ENCODE measurements at regions not wholly inside any gene's neighbourhood (a gene's known extent, or its start where the extent isn't known, plus 50 kb on each side); places are given as distances from the start of the nearest gene placed in this dataset.

DNA sequence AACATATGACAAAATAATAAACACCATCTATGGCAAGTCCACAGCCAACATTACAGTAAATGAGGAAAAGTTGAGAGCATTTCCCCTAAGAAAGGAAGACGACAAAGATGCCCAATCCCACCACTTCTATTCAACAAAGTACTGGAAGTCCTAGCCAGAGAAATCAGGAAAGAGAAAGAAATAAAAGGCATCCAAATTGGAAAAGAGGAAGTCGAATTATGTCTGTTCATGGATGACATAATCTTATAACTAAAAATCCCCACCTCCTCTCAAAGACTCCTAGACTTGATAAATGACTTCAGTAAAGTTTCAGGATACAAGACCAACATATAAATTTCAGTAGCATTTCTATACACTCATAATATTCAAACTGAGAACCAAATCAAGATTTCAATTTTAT, 288.5 kb upstream of the POT1 start:
- Histone ChIP-seq H3K27ac (ENCODE audit: low read depth, low read length) (no peak overlapping the region), H3K79me2 (ENCODE audit: insufficient read depth, low read length) (no peaks in the 10 kb centered on the region), H3K4me2 (ENCODE audit: low read length) (no peak overlapping the region), H3K9ac (ENCODE audit: low read length) (no peak overlapping the region), H3K9me3 (ENCODE audit: insufficient read depth, low read depth, low read length) (no peaks in the 10 kb centered on the region), H3K36me3 (ENCODE audit: insufficient read depth, low read length) (no peaks in the 10 kb centered on the region), H3K27me3 (ENCODE audit: insufficient read depth, low read length) (no peaks in the 10 kb centered on the region), H3K4me1 (ENCODE audit: insufficient read depth, low read length) (no peaks in the 10 kb centered on the region), H3K4me3 (ENCODE audit: insufficient read depth, low read depth, low read length) (no peak overlapping the region), H4K20me1 (ENCODE audit: insufficient read depth, low read length) (no peaks in the 10 kb centered on the region), H2AFZ (ENCODE audit: low read depth, low read length) (no peak overlapping the region)
- no peak for TF ChIP-seq EZH2 (IDR thresholded peaks at IDR 0.05; ENCODE audit: insufficient read depth, low read length)
- TF ChIP-seq, protein P1, sequence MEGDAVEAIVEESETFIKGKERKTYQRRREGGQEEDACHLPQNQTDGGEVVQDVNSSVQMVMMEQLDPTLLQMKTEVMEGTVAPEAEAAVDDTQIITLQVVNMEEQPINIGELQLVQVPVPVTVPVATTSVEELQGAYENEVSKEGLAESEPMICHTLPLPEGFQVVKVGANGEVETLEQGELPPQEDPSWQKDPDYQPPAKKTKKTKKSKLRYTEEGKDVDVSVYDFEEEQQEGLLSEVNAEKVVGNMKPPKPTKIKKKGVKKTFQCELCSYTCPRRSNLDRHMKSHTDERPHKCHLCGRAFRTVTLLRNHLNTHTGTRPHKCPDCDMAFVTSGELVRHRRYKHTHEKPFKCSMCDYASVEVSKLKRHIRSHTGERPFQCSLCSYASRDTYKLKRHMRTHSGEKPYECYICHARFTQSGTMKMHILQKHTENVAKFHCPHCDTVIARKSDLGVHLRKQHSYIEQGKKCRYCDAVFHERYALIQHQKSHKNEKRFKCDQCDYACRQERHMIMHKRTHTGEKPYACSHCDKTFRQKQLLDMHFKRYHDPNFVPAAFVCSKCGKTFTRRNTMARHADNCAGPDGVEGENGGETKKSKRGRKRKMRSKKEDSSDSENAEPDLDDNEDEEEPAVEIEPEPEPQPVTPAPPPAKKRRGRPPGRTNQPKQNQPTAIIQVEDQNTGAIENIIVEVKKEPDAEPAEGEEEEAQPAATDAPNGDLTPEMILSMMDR (IDR thresholded peaks at IDR 0.05; ENCODE audit: insufficient read depth, low read depth, low read length): no peak
- no peaks in the 10 kb centered on the region for H3K36me3 Mint-ChIP-seq (ENCODE audit: low read depth, unreplicated experiment)
- H3K9me3 Mint-ChIP-seq (ENCODE audit: unreplicated experiment): no peaks in the 10 kb centered on the region
- no peak for DNase-seq (ENCODE audit: low read depth)
- H3K27me3 Mint-ChIP-seq (ENCODE audit: low read depth, unreplicated experiment): no peaks in the 10 kb centered on the region
- no peak overlapping the region for H3K4me3 Mint-ChIP-seq (ENCODE audit: unreplicated experiment)
- no peak overlapping the region for H3K27ac Mint-ChIP-seq (ENCODE audit: unreplicated experiment)
- FAIRE-seq: no peak
- H3K4me1 Mint-ChIP-seq (ENCODE audit: low read depth, unreplicated experiment): no peaks in the 10 kb centered on the region

DNA sequence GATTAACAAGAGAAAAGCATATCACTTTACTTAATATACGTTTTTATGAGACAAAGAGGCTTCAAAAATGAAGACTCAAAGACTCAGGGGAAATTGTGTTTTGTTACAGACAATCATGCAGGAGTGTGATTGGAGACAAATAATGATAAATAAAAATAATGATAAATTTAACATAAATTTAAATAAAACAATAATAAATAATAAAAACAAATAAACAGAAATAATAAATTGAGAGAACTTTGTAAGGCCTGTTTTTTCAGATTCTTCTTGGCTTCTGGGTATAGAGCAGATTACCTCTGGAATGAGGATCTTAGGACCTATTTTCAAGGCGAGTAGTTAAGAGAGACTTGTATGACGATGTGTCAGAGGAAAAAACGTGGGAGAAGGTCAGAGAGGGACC, 271.4 kb upstream of the POT1 start:
- H3K27me3 Mint-ChIP-seq (ENCODE audit: low read depth, unreplicated experiment): no peaks in the 10 kb centered on the region
- H3K4me3 Mint-ChIP-seq (ENCODE audit: unreplicated experiment): no peak overlapping the region
- no peaks in the 10 kb centered on the region for H3K79me2 ChIP-seq (ENCODE audit: insufficient read depth, low read length)
- H3K9me3 ChIP-seq (ENCODE audit: insufficient read depth, low read depth, low read length): no peaks in the 10 kb centered on the region
- no peak for DNase-seq (ENCODE audit: low read depth)
- no peaks in the 10 kb centered on the region for H3K36me3 Mint-ChIP-seq (ENCODE audit: low read depth, unreplicated experiment)
- no peaks in the 10 kb centered on the region for H3K9me3 Mint-ChIP-seq (ENCODE audit: unreplicated experiment)
- no peak overlapping the region for H3K27ac ChIP-seq (ENCODE audit: low read depth, low read length)
- no peak for FAIRE-seq
- no peak overlapping the region for H3K4me2 ChIP-seq (ENCODE audit: low read length)
- TF ChIP-seq, protein P1 (IDR thresholded peaks at IDR 0.05; ENCODE audit: insufficient read depth, low read depth, low read length): no peak
- TF ChIP-seq EZH2 (IDR thresholded peaks at IDR 0.05; ENCODE audit: insufficient read depth, low read length): no peak
- no peaks in the 10 kb centered on the region for H3K27me3 ChIP-seq (ENCODE audit: insufficient read depth, low read length)
- peaks cover 6% of the 10 kb centered on the region for H3K4me1 Mint-ChIP-seq (ENCODE audit: low read depth, unreplicated experiment)
- H3K27ac Mint-ChIP-seq (ENCODE audit: unreplicated experiment): no peak overlapping the region
- no peaks in the 10 kb centered on the region for H4K20me1 ChIP-seq (ENCODE audit: insufficient read depth, low read length)
- no peak overlapping the region for H3K4me3 ChIP-seq (ENCODE audit: insufficient read depth, low read depth, low read length)
- no peaks in the 10 kb centered on the region for H3K4me1 ChIP-seq (ENCODE audit: insufficient read depth, low read length)
- H3K9ac ChIP-seq (ENCODE audit: low read length): no peak overlapping the region
- no peak overlapping the region for H2AFZ ChIP-seq (ENCODE audit: low read depth, low read length)
- no peaks in the 10 kb centered on the region for H3K36me3 ChIP-seq (ENCODE audit: insufficient read depth, low read length)

GRCh38 chr7:125197731-125198393, 268.2 kb upstream of the POT1 start:
- Histone ChIP-seq H3K27ac (ENCODE audit: low read depth, low read length) (no peak overlapping the region), H3K4me3 (ENCODE audit: insufficient read depth, low read depth, low read length) (no peak overlapping the region), H3K4me2 (ENCODE audit: low read length) (no peak overlapping the region), H3K36me3 (ENCODE audit: insufficient read depth, low read length) (no peaks in the 10 kb centered on the region), H3K4me1 (ENCODE audit: insufficient read depth, low read length) (no peaks in the 10 kb centered on the region), H2AFZ (ENCODE audit: low read depth, low read length) (no peak overlapping the region), H3K9me3 (ENCODE audit: insufficient read depth, low read depth, low read length) (no peaks in the 10 kb centered on the region), H3K9ac (ENCODE audit: low read length) (no peak overlapping the region), H3K27me3 (ENCODE audit: insufficient read depth, low read length) (no peaks in the 10 kb centered on the region), H3K79me2 (ENCODE audit: insufficient read depth, low read length) (no peaks in the 10 kb centered on the region), H4K20me1 (ENCODE audit: insufficient read depth, low read length) (no peaks in the 10 kb centered on the region)
- Mint-ChIP-seq H3K36me3 (ENCODE audit: low read depth, unreplicated experiment) (no peaks in the 10 kb centered on the region), H3K4me1 (ENCODE audit: low read depth, unreplicated experiment) (peaks cover 21% of the 10 kb centered on the region), H3K9me3 (ENCODE audit: unreplicated experiment) (peaks cover 3% of the 10 kb centered on the region), H3K4me3 (ENCODE audit: unreplicated experiment) (no peak overlapping the region), H3K27me3 (ENCODE audit: low read depth, unreplicated experiment) (no peaks in the 10 kb centered on the region), H3K27ac (ENCODE audit: unreplicated experiment) (no peak overlapping the region)
- FAIRE-seq: no peak
- DNase-seq (ENCODE audit: low read depth): no peak
- no peak for TF ChIP-seq EZH2 (IDR thresholded peaks at IDR 0.05; ENCODE audit: insufficient read depth, low read length)
- TF ChIP-seq, protein P1 (IDR thresholded peaks at IDR 0.05; ENCODE audit: insufficient read depth, low read depth, low read length): no peak

Measured in astrocyte (in vitro differentiated cells and primary cell).